Neural progenitor cell (in vitro differentiated cells): ENCODE measurements at regions not wholly inside any gene's neighbourhood (a gene's known extent, or its start where the extent isn't known, plus 50 kb on each side); places are given as distances from the start of the nearest gene placed in this dataset.
"Not testable (repeated sequence)": the region's sequence is repeated elsewhere in the genome, so short reads cannot be mapped to it uniquely, and the experiment has no call there.

Source experiments
- DNase-seq: peaks from one replicate; pipeline ENCODE4 v3.0.0-alpha.2; 2016; ENCODE audit warnings: low spot score
- H2AFZ ChIP-seq: fragments of 200-600 bp; sonication (generic); replicated peaks from 2 replicates; pipeline ENCODE4 v1.6.1; 2016; ENCODE audit warnings: antibody characterized with exemption
- H3F3A ChIP-seq: fragments of 200-600 bp; sonication (generic); 2 replicates; pipeline ENCODE4 v1.6.1; 2016; ENCODE audit warnings: antibody characterized with exemption, low read depth
- H3K27ac ChIP-seq: fragments of 200-600 bp; sonication (generic); 2 replicates; pipeline ENCODE4 v1.5.1; 2016; ENCODE audit warnings: mild to moderate bottlenecking
- H3K27me3 ChIP-seq: fragments of 200-600 bp; sonication (generic); 2 replicates; pipeline ENCODE4 v1.6.1; 2016; ENCODE audit warnings: mild to moderate bottlenecking, moderate library complexity
- H3K36me3 ChIP-seq: fragments of 200-600 bp; sonication (generic); 2 replicates; pipeline ENCODE4 v1.5.1; 2016
- H3K4me1 ChIP-seq: fragments of 200-600 bp; sonication (generic); 2 replicates; pipeline ENCODE4 v1.6.1; 2016; ENCODE audit warnings: mixed run types
- H3K4me2 ChIP-seq: fragments of 200-600 bp; sonication (generic); 2 replicates; pipeline ENCODE4 v1.6.1; 2016
- H3K4me3 ChIP-seq: fragments of 200-600 bp; sonication (generic); 2 replicates; pipeline ENCODE4 v1.5.1; 2016
- H3K79me2 ChIP-seq: fragments of 200-600 bp; sonication (generic); 2 replicates; pipeline ENCODE4 v1.6.1; 2016; ENCODE audit warnings: low read depth
- H3K9ac ChIP-seq: fragments of 200-600 bp; sonication (generic); 2 replicates; pipeline ENCODE4 v1.6.1; 2016
- H3K9me3 ChIP-seq: fragments of 200-600 bp; sonication (generic); 2 replicates; pipeline ENCODE4 v1.5.1; 2016; ENCODE audit warnings: low read depth
- H4K20me1 ChIP-seq: fragments of 200-600 bp; sonication (generic); 2 replicates; pipeline ENCODE4 v1.6.1; 2016; ENCODE audit warnings: low read depth
- H3K27ac Mint-ChIP-seq: 3 replicates; pipeline ENCODE4 v1.8.0; 2021; ENCODE audit warnings: mixed read lengths
- H3K27me3 Mint-ChIP-seq: 2 replicates; pipeline ENCODE4 v1.8.0; 2022; ENCODE audit warnings: low read depth, mild to moderate bottlenecking, inconsistent platforms, moderate library complexity, mixed read lengths; ENCODE audit not compliant: insufficient read depth
- H3K36me3 Mint-ChIP-seq: 3 replicates; pipeline ENCODE4 v1.8.0; 2021; ENCODE audit warnings: mixed read lengths
- H3K4me1 Mint-ChIP-seq: 3 replicates; pipeline ENCODE4 v1.8.0; 2021; ENCODE audit warnings: mixed read lengths
- H3K4me3 Mint-ChIP-seq: 3 replicates; pipeline ENCODE4 v1.8.0; 2021; ENCODE audit warnings: mild to moderate bottlenecking, moderate library complexity, mixed read lengths
- H3K9me3 Mint-ChIP-seq: 3 replicates; pipeline ENCODE4 v1.8.0; 2020; ENCODE audit warnings: mixed read lengths
- EZH2 ChIP-seq: fragments of 200-600 bp; sonication (generic); IDR thresholded peaks from 2 replicates; pipeline ENCODE4 v1.6.1; 2017; ENCODE audit warnings: antibody characterized with exemption, mild to moderate bottlenecking, moderate library complexity
- EZH2phosphoT487 ChIP-seq: fragments of 200-600 bp; sonication (generic); IDR thresholded peaks from 2 replicates; pipeline ENCODE4 v1.6.1; 2017; ENCODE audit warnings: antibody characterized with exemption
- TF ChIP-seq, protein P1 (sequence below): fragments of 200-600 bp; sonication (generic); IDR thresholded peaks from 2 replicates; pipeline ENCODE4 v1.5.1; 2017; ENCODE audit warnings: antibody characterized with exemption, mild to moderate bottlenecking

DNA sequence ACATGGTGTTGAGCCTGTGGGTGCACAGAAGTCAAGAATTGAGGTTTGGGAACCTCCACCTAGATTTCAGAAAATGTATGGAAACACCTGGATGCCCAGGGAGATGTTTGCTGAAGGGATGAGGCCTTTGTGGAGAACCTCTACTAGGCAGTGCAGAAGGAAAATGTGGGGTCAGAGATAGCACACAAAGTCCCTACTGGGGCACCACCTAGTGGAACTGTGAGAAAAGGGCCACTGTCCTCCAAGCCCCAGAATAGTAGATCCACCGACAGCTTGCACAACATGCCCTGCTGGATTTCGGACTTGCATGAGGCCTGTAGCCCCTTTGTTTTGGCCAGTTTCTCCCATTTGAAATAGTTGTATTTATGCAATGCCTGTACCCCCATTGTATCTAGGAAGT is 2027.3 kb downstream of the PCDH9 start:
- H3K27ac Mint-ChIP-seq, H3K4me3 Mint-ChIP-seq, DNase-seq: not testable (repeated sequence)

DNA sequence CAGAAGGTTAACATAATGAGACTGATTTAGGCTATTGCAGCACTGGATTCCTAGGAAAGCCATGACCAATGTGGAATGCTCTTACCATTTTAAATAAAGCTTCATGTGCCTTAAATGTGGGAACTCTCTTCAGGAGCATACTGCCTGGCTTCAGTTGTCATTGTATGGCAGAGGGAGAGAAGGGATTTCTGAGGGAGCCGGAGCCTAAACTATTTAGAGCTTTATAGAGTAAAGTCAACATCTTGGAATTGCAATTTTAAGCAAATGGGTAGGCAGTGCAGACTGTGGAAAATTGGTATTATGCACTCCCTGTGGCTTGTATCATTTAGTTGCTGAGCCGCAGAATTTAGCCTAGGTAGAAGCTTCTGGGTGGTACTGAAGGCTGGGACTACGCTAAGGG is 2041.4 kb downstream of the PCDH9 start:
- Histone ChIP-seq H4K20me1 (no peaks in the 10 kb centered on the region), H3K9me3 (no peaks in the 10 kb centered on the region), H3K4me2 (no peak overlapping the region), H3K9ac (no peak overlapping the region), H3K4me3 (no peak overlapping the region), H3F3A (no peaks in the 10 kb centered on the region), H3K79me2 (no peaks in the 10 kb centered on the region), H3K36me3 (no peaks in the 10 kb centered on the region), H3K27ac (no peak overlapping the region), H2AFZ (no peak overlapping the region), H3K4me1 (no peaks in the 10 kb centered on the region), H3K27me3 (no peaks in the 10 kb centered on the region)
- TF ChIP-seq EZH2phosphoT487, result no peak
- no peak for TF ChIP-seq EZH2
- TF ChIP-seq, protein P1, sequence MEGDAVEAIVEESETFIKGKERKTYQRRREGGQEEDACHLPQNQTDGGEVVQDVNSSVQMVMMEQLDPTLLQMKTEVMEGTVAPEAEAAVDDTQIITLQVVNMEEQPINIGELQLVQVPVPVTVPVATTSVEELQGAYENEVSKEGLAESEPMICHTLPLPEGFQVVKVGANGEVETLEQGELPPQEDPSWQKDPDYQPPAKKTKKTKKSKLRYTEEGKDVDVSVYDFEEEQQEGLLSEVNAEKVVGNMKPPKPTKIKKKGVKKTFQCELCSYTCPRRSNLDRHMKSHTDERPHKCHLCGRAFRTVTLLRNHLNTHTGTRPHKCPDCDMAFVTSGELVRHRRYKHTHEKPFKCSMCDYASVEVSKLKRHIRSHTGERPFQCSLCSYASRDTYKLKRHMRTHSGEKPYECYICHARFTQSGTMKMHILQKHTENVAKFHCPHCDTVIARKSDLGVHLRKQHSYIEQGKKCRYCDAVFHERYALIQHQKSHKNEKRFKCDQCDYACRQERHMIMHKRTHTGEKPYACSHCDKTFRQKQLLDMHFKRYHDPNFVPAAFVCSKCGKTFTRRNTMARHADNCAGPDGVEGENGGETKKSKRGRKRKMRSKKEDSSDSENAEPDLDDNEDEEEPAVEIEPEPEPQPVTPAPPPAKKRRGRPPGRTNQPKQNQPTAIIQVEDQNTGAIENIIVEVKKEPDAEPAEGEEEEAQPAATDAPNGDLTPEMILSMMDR, result no peak
- DNase-seq, result peak; percentile 2
- no peak overlapping the region for H3K4me3 Mint-ChIP-seq
- peak overlapping the region; percentile 94 for H3K27ac Mint-ChIP-seq
- no peaks in the 10 kb centered on the region for H3K36me3 Mint-ChIP-seq
- peaks cover 11% of the 10 kb centered on the region for H3K9me3 Mint-ChIP-seq
- peaks cover 8% of the 10 kb centered on the region for H3K4me1 Mint-ChIP-seq
- peaks cover 5% of the 10 kb centered on the region for H3K27me3 Mint-ChIP-seq

More for the DNA sequence above, 2027.3 kb downstream of the PCDH9 start:
- H3K36me3 ChIP-seq, H3K27me3 ChIP-seq, H3K36me3 Mint-ChIP-seq, H2AFZ ChIP-seq, H3K4me1 Mint-ChIP-seq, H3F3A ChIP-seq, H3K27me3 Mint-ChIP-seq, H3K4me3 ChIP-seq, H3K4me1 ChIP-seq, H3K4me2 ChIP-seq, H4K20me1 ChIP-seq, H3K9me3 ChIP-seq, H3K9ac ChIP-seq, H3K27ac ChIP-seq, H3K79me2 ChIP-seq: not testable (repeated sequence)
- TF ChIP-seq, protein P1, result peak; percentile 20
- peaks cover 13% of the 10 kb centered on the region for H3K9me3 Mint-ChIP-seq

DNA sequence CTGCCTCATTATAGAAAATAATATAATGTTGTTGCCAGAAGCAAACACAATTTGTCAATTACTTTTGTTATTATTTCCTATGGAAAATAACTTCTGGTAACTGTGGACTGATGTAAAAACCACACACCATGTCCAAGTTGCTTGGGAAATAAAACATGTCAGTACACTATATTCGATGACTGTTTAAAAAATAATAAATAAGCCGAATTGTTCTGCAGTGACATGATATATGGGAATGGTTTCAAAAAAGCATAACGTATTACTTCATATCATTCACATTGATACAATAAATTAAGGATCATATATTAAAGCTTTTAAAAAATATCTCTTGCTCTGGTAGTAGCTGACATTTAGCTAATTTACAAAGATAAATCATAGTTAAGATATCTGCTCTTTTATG is 2062.1 kb downstream of the PCDH9 start:
- no peak for DNase-seq
- Histone ChIP-seq H4K20me1 (no peaks in the 10 kb centered on the region), H2AFZ (no peak overlapping the region), H3K27me3 (no peaks in the 10 kb centered on the region), H3K79me2 (no peaks in the 10 kb centered on the region), H3K4me2 (no peak overlapping the region), H3K9ac (no peak overlapping the region), H3K27ac (no peak overlapping the region), H3F3A (no peaks in the 10 kb centered on the region), H3K4me1 (no peaks in the 10 kb centered on the region), H3K9me3 (no peaks in the 10 kb centered on the region), H3K36me3 (no peaks in the 10 kb centered on the region), H3K4me3 (no peak overlapping the region)
- Mint-ChIP-seq H3K9me3 (no peaks in the 10 kb centered on the region), H3K36me3 (no peaks in the 10 kb centered on the region), H3K4me1 (no peaks in the 10 kb centered on the region), H3K27ac (no peak overlapping the region), H3K27me3 (no peaks in the 10 kb centered on the region), H3K4me3 (no peak overlapping the region)
- TF ChIP-seq, protein P1, result no peak
- TF ChIP-seq EZH2phosphoT487, result no peak
- no peak for TF ChIP-seq EZH2

DNA sequence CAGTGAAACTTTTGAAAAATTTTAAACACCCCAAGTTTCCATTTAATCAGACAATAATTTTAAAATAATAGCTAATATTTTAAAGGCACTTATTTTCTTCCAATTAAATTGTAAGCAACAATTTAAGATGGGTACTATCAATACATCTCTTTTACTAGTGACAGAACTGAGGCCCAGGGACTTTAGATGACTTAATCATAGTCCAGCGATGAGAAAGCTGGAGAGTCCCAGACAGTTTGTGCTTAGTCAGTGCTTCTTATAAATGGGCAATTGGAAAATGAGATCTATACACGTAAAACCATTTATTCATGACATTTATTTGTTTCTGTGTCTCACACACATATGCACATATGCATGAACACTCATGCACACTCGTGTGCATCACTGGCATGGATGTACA is 2063.5 kb downstream of the PCDH9 start:
- H3K27me3 ChIP-seq, result no peaks in the 10 kb centered on the region
- no peaks in the 10 kb centered on the region for H4K20me1 ChIP-seq
- no peaks in the 10 kb centered on the region for H3K36me3 Mint-ChIP-seq
- H2AFZ ChIP-seq, result no peak overlapping the region
- no peaks in the 10 kb centered on the region for H3K79me2 ChIP-seq
- no peak overlapping the region for H3K4me3 ChIP-seq
- no peak overlapping the region for H3K4me2 ChIP-seq
- peaks cover 2% of the 10 kb centered on the region for H3K4me1 Mint-ChIP-seq
- H3K9ac ChIP-seq, result no peak overlapping the region
- no peaks in the 10 kb centered on the region for H3K4me1 ChIP-seq
- TF ChIP-seq, protein P1, result no peak
- TF ChIP-seq EZH2, result no peak
- TF ChIP-seq EZH2phosphoT487, result no peak
- no peak overlapping the region for H3K4me3 Mint-ChIP-seq
- no peaks in the 10 kb centered on the region for H3K9me3 Mint-ChIP-seq
- H3K27ac Mint-ChIP-seq, result no peak overlapping the region
- H3F3A ChIP-seq, result no peaks in the 10 kb centered on the region
- no peaks in the 10 kb centered on the region for H3K27me3 Mint-ChIP-seq
- no peak for DNase-seq
- no peaks in the 10 kb centered on the region for H3K36me3 ChIP-seq
- no peaks in the 10 kb centered on the region for H3K9me3 ChIP-seq
- no peak overlapping the region for H3K27ac ChIP-seq
